ENCODE measurements at regions not wholly inside any gene's neighbourhood (a gene's known extent, or its start where the extent isn't known, plus 50 kb on each side); places are given as distances from the start of the nearest gene placed in this dataset.

GRCh38 chr2:118246079-118246478, 157.8 kb downstream of the INSIG2 start:
- no peak for TF ChIP-seq CTCF (IDR thresholded peaks at IDR 0.05; ENCODE audit: low read length, missing control alignments)
- no peak for DNase-seq (ENCODE audit: low read depth)

GRCh38 chr2:118244686-118245085, 156.4 kb downstream of the INSIG2 start:
- no peak for DNase-seq (ENCODE audit: low read depth)
- H3K4me3 ChIP-seq (replicated peaks; ENCODE audit: low read depth, low read length) = no peak overlapping the region
- TF ChIP-seq CTCF (IDR thresholded peaks at IDR 0.05; ENCODE audit: low read length, missing control alignments) = no peak

More at GRCh38 chr2:118246079-118246478, 157.8 kb downstream of the INSIG2 start:
- no peak overlapping the region for H3K4me3 ChIP-seq (replicated peaks; ENCODE audit: low read depth, low read length)

GRCh38 chr2:118243031-118243430, 154.8 kb downstream of the INSIG2 start:
- H3K4me3 ChIP-seq (replicated peaks; ENCODE audit: low read depth, low read length) = no peak overlapping the region
- no peak for TF ChIP-seq CTCF (IDR thresholded peaks at IDR 0.05; ENCODE audit: low read length, missing control alignments)
- DNase-seq (ENCODE audit: low read depth) = no peak

DNA sequence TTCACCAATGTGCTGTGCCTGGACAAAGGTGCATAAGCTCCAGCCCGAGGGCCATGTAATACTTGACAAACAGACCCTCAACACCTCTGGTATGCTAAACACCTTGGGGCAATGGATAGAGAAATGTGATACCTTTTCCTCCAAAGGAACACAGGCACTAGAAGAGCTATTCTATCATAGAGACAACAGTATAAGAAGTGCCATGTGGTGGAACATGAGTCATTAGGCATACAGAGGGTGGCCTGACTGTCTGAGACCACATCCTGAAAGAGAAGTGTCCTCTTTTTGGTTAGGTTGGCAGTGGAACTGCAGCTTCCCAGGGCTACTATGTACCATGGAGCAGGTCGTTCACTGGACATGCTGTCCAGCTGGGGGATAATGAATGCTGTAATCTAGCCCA, 153.9 kb downstream of the INSIG2 start:
- H3K4me3 ChIP-seq (replicated peaks; ENCODE audit: low read depth, low read length) = no peak overlapping the region
- no peak for TF ChIP-seq CTCF (IDR thresholded peaks at IDR 0.05; ENCODE audit: low read length, missing control alignments)
- DNase-seq (ENCODE audit: low read depth) = no peak

DNA sequence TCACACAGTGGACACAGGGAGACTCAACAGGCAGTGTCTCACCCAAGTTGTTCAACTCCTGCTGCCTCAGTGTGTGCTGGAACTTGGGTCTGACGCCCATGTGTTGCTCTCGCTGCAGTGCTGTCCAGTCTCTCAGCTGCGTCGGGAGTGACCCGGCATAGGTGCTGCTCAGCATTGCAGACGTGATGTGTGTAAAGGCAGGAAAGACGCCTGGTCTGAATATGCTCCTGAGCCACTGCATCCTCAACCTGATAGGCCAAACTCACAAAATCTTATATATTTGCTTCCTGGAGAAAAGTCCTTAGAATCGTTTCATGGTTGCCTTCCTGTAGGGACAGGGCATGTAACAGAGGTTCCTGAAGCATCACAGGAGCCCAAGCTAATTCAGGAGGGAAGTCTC, 152.9 kb downstream of the INSIG2 start:
- no peak for DNase-seq (ENCODE audit: low read depth)
- no peak for TF ChIP-seq CTCF (IDR thresholded peaks at IDR 0.05; ENCODE audit: low read length, missing control alignments)
- H3K4me3 ChIP-seq (replicated peaks; ENCODE audit: low read depth, low read length) = no peak overlapping the region

DNA sequence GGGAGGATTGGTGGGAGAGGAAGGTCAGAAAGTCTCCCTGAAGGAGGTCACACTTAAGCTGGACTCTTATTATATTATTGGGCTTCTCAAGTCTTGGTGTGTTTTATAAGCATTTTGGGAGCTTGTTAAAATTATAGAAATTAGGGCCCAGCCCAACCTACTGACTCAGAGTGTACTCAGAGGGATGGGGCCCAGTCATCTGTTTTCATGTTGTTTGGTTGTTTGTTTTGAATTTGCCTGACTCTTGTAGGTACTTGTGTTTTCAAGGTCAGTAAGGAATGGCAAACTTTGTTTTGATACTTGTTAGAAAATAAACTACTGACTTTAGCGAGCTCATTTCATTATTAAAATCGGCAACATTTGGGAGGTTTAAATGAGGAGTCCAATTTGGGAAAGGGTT, 152.0 kb downstream of the INSIG2 start:
- no peak for DNase-seq (ENCODE audit: low read depth)
- no peak for TF ChIP-seq CTCF (IDR thresholded peaks at IDR 0.05; ENCODE audit: low read length, missing control alignments)
- no peak overlapping the region for H3K4me3 ChIP-seq (replicated peaks; ENCODE audit: low read depth, low read length)

- no peak for DNase-seq (ENCODE audit: low read depth)
- no peak for TF ChIP-seq CTCF (IDR thresholded peaks at IDR 0.05; ENCODE audit: low read length, missing control alignments)
- no peak overlapping the region for H3K4me3 ChIP-seq (replicated peaks; ENCODE audit: low read depth, low read length)
These were observed 151.0 kb downstream of the INSIG2 start for GRCh38 chr2:118239284-118239683.

Data from fibroblast of pulmonary artery (primary cell).